Body of pancreas (tissue), 4 donors: ENCODE measurements at regions not wholly inside any gene's neighbourhood (a gene's known extent, or its start where the extent isn't known, plus 50 kb on each side); places are given as distances from the start of the nearest gene placed in this dataset.
A peak's percentile ranks its signal among the peaks of the same experiment; 100 is the strongest.

Experiments
- ATAC-seq: fragments of 150-250 bp; one replicate; pipeline ENCODE4 v1.9.1; 2016
- DNase-seq, 4 donors: peaks; one replicate each; pipeline ENCODE4 v3.0.0-alpha.2; 2019
- H3K27ac ChIP-seq, 4 donors: fragments of 200-600 bp; sonication (generic); 1 replicate in 3 of 4; 2 replicates in 1 of 4; pipeline versions ENCODE4 v1.5.1 to v1.6.1; 2016 to 2019; ENCODE audit warnings: mild to moderate bottlenecking in 1 of 4, mixed read lengths in 1 of 4, moderate library complexity in 1 of 4
- H3K27me3 ChIP-seq, 2 donors: fragments of 200-600 bp; sonication (generic); one replicate each; pipeline ENCODE4 v1.6.0; 2016; ENCODE audit warnings: mild to moderate bottlenecking in 1 of 2
- H3K36me3 ChIP-seq, 2 donors: fragments of 200-600 bp; sonication (generic); replicated peaks in 1 of 2; 2 replicates each; pipeline ENCODE4 v1.5.1; 2016; ENCODE audit warnings: low read depth in 2 of 2; ENCODE audit not compliant: insufficient read depth in 1 of 2
- H3K4me1 ChIP-seq: fragments of 200-600 bp; sonication (generic); one replicate; pipeline ENCODE4 v1.6.0; 2016
- H3K4me3 ChIP-seq, 2 donors: fragments of 200-600 bp; sonication (generic); 1 replicate in 1 of 2; 2 replicates in 1 of 2; pipeline ENCODE4 v1.5.1; 2016 to 2019
- H3K9me3 ChIP-seq, 3 donors: fragments of 200-600 bp; sonication (generic); 1 replicate in 2 of 3; 2 replicates in 1 of 3; pipeline ENCODE4 v1.5.1; 2016
- POLR2A ChIP-seq, 3 donors: fragments of 450-650 bp; IDR thresholded peaks; one replicate each; pipeline ENCODE4 v1.6.1; 2016; ENCODE audit warnings: antibody characterized with exemption in 3 of 3, mild to moderate bottlenecking in 2 of 3
- WGBS, 2 donors: methylation state at CpG; one replicate each; pipeline ENCODE4 v1.1.5; 2017; 5-methylcytosine and 5-hydroxymethylcytosine counted together
- intact Hi-C: fragments of 100-400 bp; cut with DNase I; formaldehyde crosslinking; loops from one replicate; pipeline ENCODE4 v1.15.1; 2023
- TF ChIP-seq, protein P1 (sequence below), 7 experiments: fragments of 450-650 bp in 4 of 7; fragments of 200-600 bp in 3 of 7; sonication (generic) in 3 of 7; IDR thresholded peaks; one replicate each; pipeline ENCODE4 v1.5.1; 2016 to 2019; ENCODE audit warnings: antibody characterized with exemption in 7 of 7

- intact Hi-C loops: no loop called here
- WGBS, 2 donors: 44 to 51% methylated on average over 3 of the region's 3 CpGs
- DNase-seq (no peak), ATAC-seq (no peak)
- Histone ChIP-seq H3K9me3 (no peaks in the 10 kb centered on the region), H3K27ac (no peak overlapping the region), H3K4me3 (no peak overlapping the region), H3K27me3 (peaks cover 0 to 11% of the 10 kb centered on the region in 2 donors), H3K4me1 (no peaks in the 10 kb centered on the region), H3K36me3 (no peaks in the 10 kb centered on the region)
- TF ChIP-seq POLR2A (IDR thresholded peaks at IDR 0.05): no peak
- TF ChIP-seq, protein P1, sequence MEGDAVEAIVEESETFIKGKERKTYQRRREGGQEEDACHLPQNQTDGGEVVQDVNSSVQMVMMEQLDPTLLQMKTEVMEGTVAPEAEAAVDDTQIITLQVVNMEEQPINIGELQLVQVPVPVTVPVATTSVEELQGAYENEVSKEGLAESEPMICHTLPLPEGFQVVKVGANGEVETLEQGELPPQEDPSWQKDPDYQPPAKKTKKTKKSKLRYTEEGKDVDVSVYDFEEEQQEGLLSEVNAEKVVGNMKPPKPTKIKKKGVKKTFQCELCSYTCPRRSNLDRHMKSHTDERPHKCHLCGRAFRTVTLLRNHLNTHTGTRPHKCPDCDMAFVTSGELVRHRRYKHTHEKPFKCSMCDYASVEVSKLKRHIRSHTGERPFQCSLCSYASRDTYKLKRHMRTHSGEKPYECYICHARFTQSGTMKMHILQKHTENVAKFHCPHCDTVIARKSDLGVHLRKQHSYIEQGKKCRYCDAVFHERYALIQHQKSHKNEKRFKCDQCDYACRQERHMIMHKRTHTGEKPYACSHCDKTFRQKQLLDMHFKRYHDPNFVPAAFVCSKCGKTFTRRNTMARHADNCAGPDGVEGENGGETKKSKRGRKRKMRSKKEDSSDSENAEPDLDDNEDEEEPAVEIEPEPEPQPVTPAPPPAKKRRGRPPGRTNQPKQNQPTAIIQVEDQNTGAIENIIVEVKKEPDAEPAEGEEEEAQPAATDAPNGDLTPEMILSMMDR (IDR thresholded peaks at IDR 0.05): no peak
These were observed 88.5 kb upstream of the PHACTR3 start for GRCh38 chr20:59515906-59516209.

DNA sequence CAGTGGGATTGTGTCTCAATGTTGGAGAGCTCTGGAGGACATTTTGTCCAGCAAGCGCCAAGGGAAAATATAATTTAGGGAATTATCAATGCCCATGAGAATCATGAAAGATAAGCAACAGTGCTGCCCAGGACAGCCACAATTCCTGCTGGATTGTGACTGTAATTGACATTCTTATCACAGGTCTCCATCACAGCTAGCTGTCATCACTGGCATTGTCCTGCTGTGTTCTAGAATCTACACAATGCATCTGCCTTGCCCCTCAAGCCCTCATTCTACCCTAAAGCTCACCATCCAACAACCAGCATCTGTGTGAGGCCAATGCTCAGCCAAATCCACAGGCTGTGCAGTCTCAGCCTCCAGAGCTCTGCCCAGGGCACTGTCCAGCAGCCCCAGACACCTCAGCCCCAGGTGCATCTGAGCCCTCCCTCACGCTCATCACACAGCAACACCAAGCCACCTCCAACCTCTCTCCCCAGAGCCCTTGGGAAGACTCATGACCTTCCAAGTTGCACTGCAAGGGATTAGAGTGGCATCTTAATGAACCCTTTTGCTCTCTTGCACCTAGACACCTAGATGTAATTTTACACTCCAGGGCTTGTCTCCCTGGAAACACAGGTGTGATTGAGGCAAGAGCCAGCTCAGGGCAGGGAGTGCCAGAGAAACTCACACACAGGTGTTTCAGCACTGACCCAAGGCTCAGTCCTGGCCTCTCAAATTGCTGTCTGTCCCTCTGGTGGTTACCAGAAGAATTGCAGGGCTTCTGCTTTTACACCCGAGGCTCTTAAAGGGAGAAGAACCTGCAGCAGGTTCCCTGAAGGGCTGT, 85.2 kb upstream of the PHACTR3 start:
- Histone ChIP-seq H3K4me3 (no peak overlapping the region), H3K9me3 (no peaks in the 10 kb centered on the region), H3K4me1 (no peaks in the 10 kb centered on the region), H3K36me3 (no peaks in the 10 kb centered on the region), H3K27ac (no peak overlapping the region), H3K27me3 (peaks cover 0 to 11% of the 10 kb centered on the region in 2 donors)
- intact Hi-C loops: no loop called here
- DNase-seq: peak; percentile 47 to 68 (median 60)
- no peak for TF ChIP-seq POLR2A (IDR thresholded peaks at IDR 0.05)
- TF ChIP-seq, protein P1 (IDR thresholded peaks at IDR 0.05): peak; percentile 72 to 90 (median 80)
- peak; percentile 74 for ATAC-seq
- 29 to 52% methylated on average over 3 of the region's 3 CpGs for WGBS, 2 donors

GRCh38 chr20:59519707-59520014, 84.7 kb upstream of the PHACTR3 start:
- Histone ChIP-seq H3K36me3 (no peaks in the 10 kb centered on the region), H3K4me1 (no peaks in the 10 kb centered on the region), H3K9me3 (no peaks in the 10 kb centered on the region), H3K27ac (no peak overlapping the region), H3K27me3 (peaks cover 0 to 9% of the 10 kb centered on the region in 2 donors), H3K4me3 (no peak overlapping the region)
- no peak for ATAC-seq
- TF ChIP-seq, protein P1 (IDR thresholded peaks at IDR 0.05): peak in 1 of 7 experiments; percentile 21
- no peak for TF ChIP-seq POLR2A (IDR thresholded peaks at IDR 0.05)
- intact Hi-C loops: no loop called here
- WGBS, 2 donors: 0% methylated on average over 1 of the region's 1 CpG
- DNase-seq: no peak

DNA sequence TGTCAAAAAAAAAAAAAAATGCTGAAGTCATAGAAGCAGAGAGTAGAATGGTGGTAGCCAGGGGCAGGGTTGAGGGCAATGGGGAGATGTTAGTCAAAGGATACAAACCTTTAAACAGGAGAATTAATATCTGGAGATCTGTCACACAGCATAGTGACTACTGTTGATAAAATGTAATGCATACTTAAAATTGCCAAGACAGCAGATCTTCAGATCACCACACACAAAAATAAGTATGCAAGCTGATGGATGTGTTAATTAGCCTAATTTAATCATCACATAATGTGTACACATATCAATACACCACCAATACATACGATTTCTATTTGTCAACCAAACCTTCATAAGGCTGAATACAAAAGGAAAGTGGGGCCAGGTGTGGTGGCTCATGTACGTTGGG, 83.5 kb upstream of the PHACTR3 start:
- Histone ChIP-seq H3K9me3 (no peaks in the 10 kb centered on the region), H3K27me3 (no peaks in the 10 kb centered on the region), H3K4me3 (no peak overlapping the region), H3K4me1 (no peaks in the 10 kb centered on the region), H3K27ac (no peak overlapping the region), H3K36me3 (no peaks in the 10 kb centered on the region)
- TF ChIP-seq, protein P1 (IDR thresholded peaks at IDR 0.05): no peak
- TF ChIP-seq POLR2A (IDR thresholded peaks at IDR 0.05): no peak
- WGBS, 2 donors: 49 to 51% methylated on average over 2 of the region's 2 CpGs
- ATAC-seq (no peak), DNase-seq (no peak)
- intact Hi-C loops: no loop called here
